K562 (cell line): ENCODE measurements at regions not wholly inside any gene's neighbourhood (a gene's known extent, or its start where the extent isn't known, plus 50 kb on each side); places are given as distances from the start of the nearest gene placed in this dataset.

Source experiments
- ATAC-seq: fragments of 200-7000 bp; cut with Tn5 transposase; 3 replicates; pipeline ENCODE4 v1.9.1; 2020; ENCODE audit warnings: moderate library complexity
- BruUV-seq: library from RNA; stranded (reverse); fragments of 400-500 nt; replicated peaks from 2 replicates; lab custom pipeline; 2021; lab: Mats Ljungman, UMichigan
- CTCF ChIA-PET: fragments of 300-600 bp; formaldehyde crosslinking; extraction: SDS; loops from one replicate; lab custom pipeline; 2021; ENCODE audit warnings: low intra/inter-chr PET ratio; lab: Yijun Ruan, JAX
- POLR2A ChIA-PET: fragments of 300-600, 350-650 bp; sonication (Branson Sonifier 250); formaldehyde crosslinking; extraction: SDS; loops from one replicate; lab custom pipeline; 2021; ENCODE audit warnings: antibody characterized with exemption, inconsistent platforms; lab: Yijun Ruan, JAX
- DNase-seq, 4 experiments: peaks; one replicate each; pipeline versions ENCODE4 v3.0.0 to v3.0.0-alpha.2; 2011 to 2018; ENCODE audit warnings: low spot score in 3 of 4, mixed read lengths in 3 of 4; ENCODE audit errors: extremely low read depth in 1 of 4
- FAIRE-seq: peaks from 2 replicates; lab custom pipeline; 2011; peaks lifted over from hg19 to GRCh38; lab: Jason Lieb, UNC
- H2AFZ ChIP-seq: 2 replicates; pipeline ENCODE4 v1.6.0; 2011; ENCODE audit warnings: low read depth, low read length, control low read depth, inconsistent platforms
- H3K27ac ChIP-seq: fragments of 200-600 bp; 3 replicates; pipeline ENCODE4 v1.8.0; 2011; ENCODE audit warnings: low read depth, mild to moderate bottlenecking, control low read depth, inconsistent platforms, low read length, moderate library complexity, mixed read lengths; ENCODE audit errors: extremely low read depth
- H3K27me3 ChIP-seq, 2 experiments: fragments of 300-600 bp in 1 of 2; 2 replicates in 1 of 2; 3 replicates in 1 of 2; pipeline versions ENCODE4 v1.6.0 to v1.8.0; 2011; ENCODE audit warnings: inconsistent platforms in 2 of 2, low read length in 2 of 2, mild to moderate bottlenecking in 1 of 2, mixed read lengths in 1 of 2, moderate library complexity in 1 of 2; ENCODE audit not compliant: control insufficient read depth in 2 of 2, insufficient read depth in 2 of 2
- H3K36me3 ChIP-seq: fragments of 300-600 bp; 3 replicates; pipeline ENCODE4 v1.8.0; 2011; ENCODE audit warnings: mild to moderate bottlenecking, low read length, inconsistent platforms; ENCODE audit not compliant: control insufficient read depth, insufficient read depth
- H3K4me1 ChIP-seq, 2 experiments: fragments of 200-600 bp in 1 of 2; replicated peaks in 1 of 2; 2 replicates in 1 of 2; 3 replicates in 1 of 2; pipeline versions ENCODE4 v1.5.1 to v1.8.0; 2011; ENCODE audit warnings: inconsistent platforms in 2 of 2, low read length in 2 of 2, mild to moderate bottlenecking in 1 of 2, mixed read lengths in 1 of 2, moderate library complexity in 1 of 2; ENCODE audit not compliant: control insufficient read depth in 2 of 2, insufficient read depth in 2 of 2
- H3K4me2 ChIP-seq: 2 replicates; pipeline ENCODE4 v1.6.1; 2011; ENCODE audit warnings: low read length, control low read depth, inconsistent platforms, mixed read lengths; ENCODE audit not compliant: insufficient read depth
- H3K4me3 ChIP-seq: fragments of 200-600 bp; sonication (generic), shearing (Covaris generic); 2 replicates; pipeline ENCODE4 v1.5.1; 2016; ENCODE audit warnings: control low read depth, inconsistent platforms
- H3K79me2 ChIP-seq: fragments of 200-600 bp; 3 replicates; pipeline ENCODE4 v1.8.0; 2011; ENCODE audit warnings: low read length, inconsistent platforms; ENCODE audit not compliant: control insufficient read depth, insufficient read depth
- H3K9ac ChIP-seq, 2 experiments: 2 replicates each; pipeline versions ENCODE4 v1.6.0 to v1.6.1; 2011; ENCODE audit warnings: low read depth in 2 of 2, low read length in 2 of 2, control low read depth in 1 of 2, inconsistent platforms in 1 of 2, mild to moderate bottlenecking in 1 of 2, mixed read lengths in 1 of 2; ENCODE audit not compliant: insufficient read depth in 1 of 2
- H3K9me1 ChIP-seq: one replicate; pipeline ENCODE4 v1.6.0; 2011; ENCODE audit warnings: inconsistent platforms, mild to moderate bottlenecking, low read length, moderate library complexity; ENCODE audit not compliant: control insufficient read depth, insufficient read depth
- H3K9me3 ChIP-seq: replicated peaks from 2 replicates; pipeline ENCODE4 v1.5.1; 2011; ENCODE audit warnings: low read depth, low read length, inconsistent platforms; ENCODE audit not compliant: control insufficient read depth, insufficient read depth
- H4K20me1 ChIP-seq: replicated peaks from 2 replicates; pipeline ENCODE4 v1.6.1; 2011; ENCODE audit warnings: low read length, inconsistent platforms, mixed read lengths; ENCODE audit not compliant: control insufficient read depth, insufficient read depth
- EP300 ChIP-seq: IDR thresholded peaks from 2 replicates; pipeline ENCODE4 v1.6.1; 2012; ENCODE audit warnings: low read length, improper control_type of control experiment
- FOXK2 ChIP-seq, 2 experiments: fragments of 450-650 bp; IDR thresholded peaks in 1 of 2; conservative IDR thresholded peaks in 1 of 2; 2 replicates each; pipeline ENCODE4 v1.6.1; 2016; ENCODE audit warnings: low read depth in 2 of 2, mild to moderate bottlenecking in 1 of 2
- RFX5 ChIP-seq: IDR thresholded peaks from 2 replicates; pipeline ENCODE4 v1.6.1; 2011; ENCODE audit warnings: low read depth, mild to moderate bottlenecking, improper control_type of control experiment, low read length
- RHOXF2B ChIP-seq: fragments of 250-450 bp; sonication (Bioruptor Pico); conservative IDR thresholded peaks from 2 replicates; pipeline ENCODE4 v1.5.1; 2021
- ZNF175 ChIP-seq: fragments of 200-800 bp; sonication (Bioruptor generic); IDR thresholded peaks from 2 replicates; pipeline ENCODE4 v1.6.1; 2016; ENCODE audit warnings: low read depth, mild to moderate bottlenecking, missing genetic modification characterization, missing compliant biosample characterization
- ZNF445 ChIP-seq: fragments of 250-450 bp; sonication (Bioruptor Pico); IDR thresholded peaks from 2 replicates; pipeline ENCODE4 v1.4.0; 2020; ENCODE audit warnings: low read depth, mild to moderate bottlenecking, moderate library complexity
- ZNF584 ChIP-seq: fragments of 200-800 bp; sonication (Bioruptor generic); IDR thresholded peaks from 2 replicates; pipeline ENCODE4 v1.6.1; 2016; ENCODE audit warnings: low read depth, mild to moderate bottlenecking, missing genetic modification characterization, missing compliant biosample characterization
- ZSCAN32 ChIP-seq: fragments of 450-650 bp; formaldehyde crosslinking; IDR thresholded peaks from 2 replicates; pipeline ENCODE4 v1.4.0; 2020; ENCODE audit warnings: mild to moderate bottlenecking, moderate library complexity
- WGBS: fragments of 100-300 bp; shearing (Covaris generic); methylation state at CpG from one replicate; pipeline ENCODE4 v1.1.6; 2016; ENCODE audit warnings: low coverage, mixed read lengths; ENCODE audit not compliant: insufficient coverage; ENCODE audit errors: missing lambda C conversion rate; 5-methylcytosine and 5-hydroxymethylcytosine counted together
- in situ Hi-C: fragments of 300-500 bp; cut with MboI; formaldehyde crosslinking; loops from 4 replicates; pipeline ENCODE4 v1.15.0; 2018; ENCODE audit warnings: inconsistent platforms, mixed read lengths
- intact Hi-C: fragments of 100-400 bp; cut with micrococcal nuclease; formaldehyde crosslinking; loops from 2 replicates; pipeline ENCODE4 v1.14.2; 2022
- TF ChIP-seq, protein P1 (sequence below): fragments of 450-650 bp; IDR thresholded peaks from 2 replicates; pipeline ENCODE4 v1.6.1; 2014; ENCODE audit warnings: low read depth, mild to moderate bottlenecking, moderate library complexity, borderline replicate concordance
- TF ChIP-seq, protein P2 (sequence below): sonication (generic); formaldehyde crosslinking; IDR thresholded peaks from 2 replicates; pipeline ENCODE4 v1.4.0; 2020; ENCODE audit warnings: mild to moderate bottlenecking, missing genetic modification reagents

DNA sequence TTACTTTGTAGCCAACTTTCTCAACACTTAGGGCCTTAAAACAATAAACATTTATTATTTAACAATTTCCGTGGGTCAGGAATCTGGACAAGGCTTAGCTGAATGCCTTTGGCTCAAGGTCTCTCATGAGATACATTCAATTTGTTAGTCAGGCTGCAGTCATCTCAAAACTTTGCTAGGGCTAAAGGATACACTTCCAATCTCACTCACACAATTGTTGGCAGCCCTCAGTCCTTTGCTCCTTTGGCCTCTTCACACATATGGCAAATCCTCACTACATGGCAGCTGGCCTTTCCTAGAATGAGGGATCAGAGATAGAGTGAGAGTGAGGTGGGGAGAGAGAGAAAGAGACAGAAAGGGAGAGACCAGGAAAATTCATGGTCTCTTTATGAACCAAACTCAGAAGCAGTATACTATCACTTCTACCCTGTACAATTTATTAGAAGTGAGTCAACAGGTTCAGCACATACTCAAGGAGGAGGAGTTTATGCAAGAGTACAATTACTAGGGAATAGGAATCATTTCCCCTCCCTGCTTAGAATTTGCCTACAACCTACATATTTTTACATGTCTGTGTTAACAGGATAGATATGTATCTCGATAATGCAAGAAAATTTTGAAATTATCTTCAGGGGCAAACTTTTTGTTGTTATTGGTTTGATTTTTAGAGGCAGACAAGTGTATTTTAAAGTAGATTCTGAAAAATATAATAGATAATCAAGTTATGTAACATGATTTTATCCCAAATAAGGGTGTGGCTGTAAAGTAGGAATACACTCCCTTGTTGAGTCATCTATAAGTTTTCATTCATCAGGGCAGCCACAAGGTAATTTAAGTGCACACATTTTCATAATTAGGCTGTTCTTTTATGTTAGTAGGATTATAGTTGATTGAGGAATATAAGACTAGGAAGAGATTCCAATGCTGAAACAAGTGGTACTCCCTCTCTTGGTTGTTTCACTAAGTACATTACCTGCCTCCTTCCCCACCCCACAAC is 85.9 kb upstream of the HMGCLL1 start:
- no peak for DNase-seq
- H3K4me1 ChIP-seq: no peaks in the 10 kb centered on the region
- H3K4me3 ChIP-seq: no peak overlapping the region
- FAIRE-seq: no peak
- no peaks in the 10 kb centered on the region for H3K36me3 ChIP-seq
- TF ChIP-seq, protein P1, sequence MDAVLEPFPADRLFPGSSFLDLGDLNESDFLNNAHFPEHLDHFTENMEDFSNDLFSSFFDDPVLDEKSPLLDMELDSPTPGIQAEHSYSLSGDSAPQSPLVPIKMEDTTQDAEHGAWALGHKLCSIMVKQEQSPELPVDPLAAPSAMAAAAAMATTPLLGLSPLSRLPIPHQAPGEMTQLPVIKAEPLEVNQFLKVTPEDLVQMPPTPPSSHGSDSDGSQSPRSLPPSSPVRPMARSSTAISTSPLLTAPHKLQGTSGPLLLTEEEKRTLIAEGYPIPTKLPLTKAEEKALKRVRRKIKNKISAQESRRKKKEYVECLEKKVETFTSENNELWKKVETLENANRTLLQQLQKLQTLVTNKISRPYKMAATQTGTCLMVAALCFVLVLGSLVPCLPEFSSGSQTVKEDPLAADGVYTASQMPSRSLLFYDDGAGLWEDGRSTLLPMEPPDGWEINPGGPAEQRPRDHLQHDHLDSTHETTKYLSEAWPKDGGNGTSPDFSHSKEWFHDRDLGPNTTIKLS: no peak
- TF ChIP-seq RHOXF2B (CRISPR knock-in tag) (no peak), FOXK2 (conservative IDR thresholded peaks at IDR 0.05 in 1 of 2, IDR thresholded peaks at IDR 0.05 in 1 of 2; ENCODE audit: low read depth in 2 of 2) (no peak), ZNF175 (CRISPR knock-in tag) (no peak), EP300 (no peak), ZSCAN32 (CRISPR knock-in tag) (no peak), ZNF445 (CRISPR knock-in tag) (no peak), RFX5 (no peak), ZNF584 (CRISPR knock-in tag) (no peak)
- TF ChIP-seq, protein P2, sequence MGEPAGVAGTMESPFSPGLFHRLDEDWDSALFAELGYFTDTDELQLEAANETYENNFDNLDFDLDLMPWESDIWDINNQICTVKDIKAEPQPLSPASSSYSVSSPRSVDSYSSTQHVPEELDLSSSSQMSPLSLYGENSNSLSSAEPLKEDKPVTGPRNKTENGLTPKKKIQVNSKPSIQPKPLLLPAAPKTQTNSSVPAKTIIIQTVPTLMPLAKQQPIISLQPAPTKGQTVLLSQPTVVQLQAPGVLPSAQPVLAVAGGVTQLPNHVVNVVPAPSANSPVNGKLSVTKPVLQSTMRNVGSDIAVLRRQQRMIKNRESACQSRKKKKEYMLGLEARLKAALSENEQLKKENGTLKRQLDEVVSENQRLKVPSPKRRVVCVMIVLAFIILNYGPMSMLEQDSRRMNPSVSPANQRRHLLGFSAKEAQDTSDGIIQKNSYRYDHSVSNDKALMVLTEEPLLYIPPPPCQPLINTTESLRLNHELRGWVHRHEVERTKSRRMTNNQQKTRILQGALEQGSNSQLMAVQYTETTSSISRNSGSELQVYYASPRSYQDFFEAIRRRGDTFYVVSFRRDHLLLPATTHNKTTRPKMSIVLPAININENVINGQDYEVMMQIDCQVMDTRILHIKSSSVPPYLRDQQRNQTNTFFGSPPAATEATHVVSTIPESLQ (CRISPR knock-in tag): no peak
- CTCF ChIA-PET: no interaction called here
- ATAC-seq: no peak
- in situ Hi-C loops (no loop called here), intact Hi-C loops (no loop called here)
- POLR2A ChIA-PET: no interaction called here
- H3K27ac ChIP-seq: no peak overlapping the region
- no peaks in the 10 kb centered on the region for H3K9me3 ChIP-seq
- H3K9me1 ChIP-seq: no peaks in the 10 kb centered on the region
- H2AFZ ChIP-seq: no peak overlapping the region
- H3K79me2 ChIP-seq: no peaks in the 10 kb centered on the region
- BruUV-seq: no TSS peak
- WGBS: 0% methylated on average over 2 of the region's 2 CpGs
- no peaks in the 10 kb centered on the region for H4K20me1 ChIP-seq
- no peaks in the 10 kb centered on the region for H3K27me3 ChIP-seq
- H3K9ac ChIP-seq: no peak overlapping the region
- no peak overlapping the region for H3K4me2 ChIP-seq
